ENCODE measurements at regions not wholly inside any gene's neighbourhood (a gene's known extent, or its start where the extent isn't known, plus 50 kb on each side); places are given as distances from the start of the nearest gene placed in this dataset.

- TF ChIP-seq CTCF (IDR thresholded peaks at IDR 0.05) (no peak), POLR2A (IDR thresholded peaks at IDR 0.05) (no peak), POLR2AphosphoS5 (IDR thresholded peaks at IDR 0.05) (no peak)
Measured at GRCh38 chr12:107226126-107226525, 132.8 kb upstream of the CRY1 start.
